ENCODE measurements at regions not wholly inside any gene's neighbourhood (a gene's known extent, or its start where the extent isn't known, plus 50 kb on each side); places are given as distances from the start of the nearest gene placed in this dataset.

DNA sequence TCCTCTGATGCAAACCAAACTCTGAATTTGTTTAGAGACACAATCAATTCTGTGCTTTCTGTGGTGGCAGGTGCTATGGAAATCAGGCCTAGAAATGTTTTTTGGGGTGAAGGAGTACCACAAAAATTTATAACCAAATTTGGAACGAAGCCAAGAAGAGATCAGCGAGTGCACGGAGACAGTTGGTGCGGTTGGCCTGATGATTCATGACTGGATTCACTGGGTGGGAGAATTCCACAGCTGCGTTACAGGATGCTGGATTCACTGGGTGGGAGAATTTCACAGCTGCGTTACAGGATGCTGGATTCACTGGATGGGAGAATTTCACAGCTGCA is 135.6 kb upstream of the IRX4 start:
- TF ChIP-seq, protein P1, sequence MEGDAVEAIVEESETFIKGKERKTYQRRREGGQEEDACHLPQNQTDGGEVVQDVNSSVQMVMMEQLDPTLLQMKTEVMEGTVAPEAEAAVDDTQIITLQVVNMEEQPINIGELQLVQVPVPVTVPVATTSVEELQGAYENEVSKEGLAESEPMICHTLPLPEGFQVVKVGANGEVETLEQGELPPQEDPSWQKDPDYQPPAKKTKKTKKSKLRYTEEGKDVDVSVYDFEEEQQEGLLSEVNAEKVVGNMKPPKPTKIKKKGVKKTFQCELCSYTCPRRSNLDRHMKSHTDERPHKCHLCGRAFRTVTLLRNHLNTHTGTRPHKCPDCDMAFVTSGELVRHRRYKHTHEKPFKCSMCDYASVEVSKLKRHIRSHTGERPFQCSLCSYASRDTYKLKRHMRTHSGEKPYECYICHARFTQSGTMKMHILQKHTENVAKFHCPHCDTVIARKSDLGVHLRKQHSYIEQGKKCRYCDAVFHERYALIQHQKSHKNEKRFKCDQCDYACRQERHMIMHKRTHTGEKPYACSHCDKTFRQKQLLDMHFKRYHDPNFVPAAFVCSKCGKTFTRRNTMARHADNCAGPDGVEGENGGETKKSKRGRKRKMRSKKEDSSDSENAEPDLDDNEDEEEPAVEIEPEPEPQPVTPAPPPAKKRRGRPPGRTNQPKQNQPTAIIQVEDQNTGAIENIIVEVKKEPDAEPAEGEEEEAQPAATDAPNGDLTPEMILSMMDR (IDR thresholded peaks at IDR 0.05): no peak
- no peak for TF ChIP-seq EP300 (IDR thresholded peaks at IDR 0.05)
- no peak for TF ChIP-seq POLR2A (IDR thresholded peaks at IDR 0.05)

All from suprapubic skin (tissue), 3 donors.